OCI-LY1 (cell line): ENCODE measurements at regions not wholly inside any gene's neighbourhood (a gene's known extent, or its start where the extent isn't known, plus 50 kb on each side); places are given as distances from the start of the nearest gene placed in this dataset.

Experiments
- CTCF ChIP-seq: fragments of 200-600 bp; sonication (generic), shearing (Covaris generic); IDR thresholded peaks from 2 replicates; pipeline ENCODE4 v1.5.1; 2017; ENCODE audit warnings: mild to moderate bottlenecking, antibody characterized with exemption, low read length, moderate library complexity, mixed read lengths
- EZH2 ChIP-seq: fragments of 200-600 bp; sonication (generic), shearing (Covaris generic); IDR thresholded peaks from 2 replicates; pipeline ENCODE4 v1.8.0; 2017; ENCODE audit warnings: borderline replicate concordance, mixed run types, mild to moderate bottlenecking, antibody characterized with exemption, low read length, moderate library complexity, mixed read lengths

GRCh38 chr16:86846136-86846535, 267.8 kb downstream of the FOXL1 start:
- TF ChIP-seq CTCF (no peak), EZH2 (no peak)
